Cardiac muscle cell (in vitro differentiated cells and primary cell): ENCODE measurements at regions not wholly inside any gene's neighbourhood (a gene's known extent, or its start where the extent isn't known, plus 50 kb on each side); places are given as distances from the start of the nearest gene placed in this dataset.

Source experiments
- DNase-seq, 2 donors: peaks; one replicate each; pipeline versions ENCODE4 v3.0.0 to v3.0.0-alpha.2; 2010 to 2017; ENCODE audit warnings: low read depth in 1 of 2, low spot score in 1 of 2
- H3K27ac ChIP-seq: fragments of 200-600 bp; sonication (generic); 2 replicates; pipeline ENCODE4 v1.5.1; 2016
- H3K27me3 ChIP-seq: fragments of 200-600 bp; sonication (generic); 2 replicates; pipeline ENCODE4 v1.6.0; 2016; ENCODE audit warnings: control low read depth
- H3K36me3 ChIP-seq: fragments of 200-600 bp; sonication (generic); 2 replicates; pipeline ENCODE4 v1.5.1; 2016; ENCODE audit warnings: control low read depth
- H3K4me1 ChIP-seq: fragments of 200-600 bp; sonication (generic); 2 replicates; pipeline ENCODE4 v1.8.1; 2017; ENCODE audit warnings: low read depth, mild to moderate bottlenecking, mixed run types
- H3K4me3 ChIP-seq: fragments of 200-600 bp; sonication (generic); 2 replicates; pipeline ENCODE4 v1.5.1; 2016; ENCODE audit warnings: mild to moderate bottlenecking
- H3K9me3 ChIP-seq: fragments of 200-600 bp; sonication (generic); 2 replicates; pipeline ENCODE4 v1.5.1; 2017; ENCODE audit warnings: low read depth, mild to moderate bottlenecking, control low read depth
- CTCF ChIP-seq: IDR thresholded peaks from 2 replicates; pipeline ENCODE4 v1.5.1; 2012; ENCODE audit warnings: low read depth, mild to moderate bottlenecking, low read length

GRCh38 chr9:80107931-80108660, 536.3 kb downstream of the TLE4 start:
- Histone ChIP-seq H3K9me3 (no peaks in the 10 kb centered on the region), H3K27me3 (no peaks in the 10 kb centered on the region), H3K27ac (no peak overlapping the region), H3K4me1 (no peaks in the 10 kb centered on the region), H3K36me3 (no peaks in the 10 kb centered on the region), H3K4me3 (no peak overlapping the region)
- TF ChIP-seq CTCF: no peak
- no peak for DNase-seq

- H3K9me3 ChIP-seq: no peaks in the 10 kb centered on the region
- H3K27ac ChIP-seq: no peak overlapping the region
- no peaks in the 10 kb centered on the region for H3K4me1 ChIP-seq
- no peak overlapping the region for H3K4me3 ChIP-seq
- TF ChIP-seq CTCF: no peak
- H3K36me3 ChIP-seq: no peaks in the 10 kb centered on the region
- H3K27me3 ChIP-seq: no peaks in the 10 kb centered on the region
- DNase-seq: no peak
These were observed 525.7 kb downstream of the TLE4 start for GRCh38 chr9:80097476-80097875.

- DNase-seq: no peak
- no peak overlapping the region for H3K27ac ChIP-seq
- no peak overlapping the region for H3K4me3 ChIP-seq
- H3K4me1 ChIP-seq: no peaks in the 10 kb centered on the region
- no peaks in the 10 kb centered on the region for H3K36me3 ChIP-seq
- H3K27me3 ChIP-seq: no peaks in the 10 kb centered on the region
- no peaks in the 10 kb centered on the region for H3K9me3 ChIP-seq
- TF ChIP-seq CTCF: no peak
These were observed 522.5 kb downstream of the TLE4 start for GRCh38 chr9:80094176-80094771.

GRCh38 chr9:80093695-80094094, 521.9 kb downstream of the TLE4 start:
- no peak for DNase-seq
- H3K36me3 ChIP-seq: no peaks in the 10 kb centered on the region
- no peak overlapping the region for H3K27ac ChIP-seq
- H3K4me3 ChIP-seq: no peak overlapping the region
- no peak for TF ChIP-seq CTCF
- no peaks in the 10 kb centered on the region for H3K4me1 ChIP-seq
- H3K27me3 ChIP-seq: no peaks in the 10 kb centered on the region
- H3K9me3 ChIP-seq: no peaks in the 10 kb centered on the region

GRCh38 chr9:80091526-80091925, 519.8 kb downstream of the TLE4 start:
- no peaks in the 10 kb centered on the region for H3K36me3 ChIP-seq
- no peak overlapping the region for H3K4me3 ChIP-seq
- no peak for DNase-seq
- H3K27me3 ChIP-seq: no peaks in the 10 kb centered on the region
- no peaks in the 10 kb centered on the region for H3K9me3 ChIP-seq
- no peaks in the 10 kb centered on the region for H3K4me1 ChIP-seq
- no peak overlapping the region for H3K27ac ChIP-seq
- no peak for TF ChIP-seq CTCF
